ENCODE measurements at regions not wholly inside any gene's neighbourhood (a gene's known extent, or its start where the extent isn't known, plus 50 kb on each side); places are given as distances from the start of the nearest gene placed in this dataset.
A peak's percentile ranks its signal among the peaks of the same experiment; 100 is the strongest.

DNA sequence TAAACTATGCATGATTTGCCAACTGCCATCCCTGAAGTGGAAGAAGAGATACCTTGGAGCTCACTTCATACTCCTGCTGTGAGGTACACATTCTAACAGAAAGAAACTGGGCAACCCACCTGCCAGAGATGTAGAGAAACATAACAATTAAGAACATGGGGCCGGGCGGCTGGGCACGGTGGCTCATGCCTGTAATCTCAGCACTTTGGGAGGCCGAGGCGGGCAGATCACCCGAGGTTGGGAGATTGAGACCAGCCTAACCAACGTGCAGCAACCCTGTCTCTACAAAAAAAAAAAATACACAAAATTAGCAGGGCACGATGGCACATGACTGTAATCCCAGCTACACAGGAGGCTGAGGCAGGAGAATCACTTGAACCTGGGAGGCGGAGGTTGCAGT lies 402.6 kb upstream of the ANKRD30A start:
- H3K36me3 Mint-ChIP-seq, result no peaks in the 10 kb centered on the region
- CTCF ChIA-PET, result no interaction called here
- no peaks in the 10 kb centered on the region for H3K27me3 Mint-ChIP-seq
- no peak overlapping the region for H3K4me3 Mint-ChIP-seq
- no peaks in the 10 kb centered on the region for H3K4me1 Mint-ChIP-seq
- H3K9me3 Mint-ChIP-seq, result peaks cover 8% of the 10 kb centered on the region
- H3K27ac Mint-ChIP-seq, result no peak overlapping the region
- no peak for DNase-seq

GRCh38 chr10:36721871-36722270 lies 403.5 kb upstream of the ANKRD30A start:
- DNase-seq, result no peak
- Mint-ChIP-seq H3K9me3 (peaks cover 11% of the 10 kb centered on the region), H3K4me1 (no peaks in the 10 kb centered on the region), H3K27ac (no peak overlapping the region), H3K4me3 (no peak overlapping the region), H3K36me3 (no peaks in the 10 kb centered on the region), H3K27me3 (no peaks in the 10 kb centered on the region)
- CTCF ChIA-PET, result no interaction called here

DNA sequence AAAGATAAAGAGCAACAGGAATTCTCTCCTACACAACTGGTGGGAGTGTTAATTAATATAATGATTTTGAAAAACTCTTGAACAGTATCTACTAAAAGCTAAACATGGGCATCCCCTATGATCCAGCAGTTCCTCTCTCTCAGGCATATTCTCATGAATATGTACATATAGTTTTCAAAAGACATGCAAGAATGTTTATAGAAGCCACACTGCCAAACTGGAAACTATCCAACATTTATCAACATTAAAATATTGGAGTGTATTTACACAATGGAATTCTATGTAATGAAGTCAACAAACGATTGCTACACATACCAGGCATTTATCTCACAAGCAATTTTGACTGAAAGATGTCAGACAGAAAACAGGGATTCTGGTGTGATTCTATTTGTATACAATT lies 404.5 kb upstream of the ANKRD30A start:
- CTCF ChIA-PET, result no interaction called here
- Mint-ChIP-seq H3K9me3 (peaks cover 16% of the 10 kb centered on the region), H3K36me3 (no peaks in the 10 kb centered on the region), H3K27me3 (no peaks in the 10 kb centered on the region), H3K27ac (no peak overlapping the region), H3K4me3 (no peak overlapping the region), H3K4me1 (no peaks in the 10 kb centered on the region)
- DNase-seq, result no peak

- H3K4me1 Mint-ChIP-seq, result no peaks in the 10 kb centered on the region
- H3K27me3 Mint-ChIP-seq, result no peaks in the 10 kb centered on the region
- peaks cover 10% of the 10 kb centered on the region for H3K9me3 Mint-ChIP-seq
- H3K4me3 Mint-ChIP-seq, result no peak overlapping the region
- no peaks in the 10 kb centered on the region for H3K36me3 Mint-ChIP-seq
- DNase-seq, result no peak
- H3K27ac Mint-ChIP-seq, result no peak overlapping the region
- CTCF ChIA-PET, result no interaction called here
These were observed 408.3 kb upstream of the ANKRD30A start for GRCh38 chr10:36717118-36717517.

DNA sequence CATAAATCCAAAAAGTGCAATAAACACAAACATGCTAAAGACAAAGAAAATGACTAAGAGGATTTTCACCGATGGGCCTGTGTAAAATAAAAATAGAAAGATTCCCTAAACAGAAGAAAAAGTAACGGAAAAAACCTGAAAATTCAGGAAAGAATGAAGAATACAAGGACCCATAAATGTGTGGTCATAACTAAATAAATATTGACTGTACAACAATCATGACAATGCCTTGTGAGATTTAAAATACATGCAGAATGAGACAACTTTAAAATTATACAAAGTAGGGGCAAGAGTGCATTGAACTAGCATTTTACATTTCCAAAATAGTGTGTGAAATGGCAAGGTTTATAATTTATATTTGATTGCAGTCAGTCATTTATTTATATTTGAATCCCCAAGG lies 409.1 kb upstream of the ANKRD30A start:
- Mint-ChIP-seq H3K36me3 (no peaks in the 10 kb centered on the region), H3K9me3 (peaks cover 10% of the 10 kb centered on the region), H3K4me3 (no peak overlapping the region), H3K27ac (peak overlapping the region; percentile 19), H3K27me3 (no peaks in the 10 kb centered on the region), H3K4me1 (no peaks in the 10 kb centered on the region)
- CTCF ChIA-PET, result no interaction called here
- DNase-seq, result no peak

- no peak for DNase-seq
- Mint-ChIP-seq H3K36me3 (no peaks in the 10 kb centered on the region), H3K27me3 (no peaks in the 10 kb centered on the region), H3K27ac (no peak overlapping the region), H3K4me1 (no peaks in the 10 kb centered on the region), H3K4me3 (no peak overlapping the region), H3K9me3 (peaks cover 8% of the 10 kb centered on the region)
- CTCF ChIA-PET, result no interaction called here
These were observed 412.7 kb upstream of the ANKRD30A start for GRCh38 chr10:36712695-36713094.

- H3K27ac Mint-ChIP-seq, result no peak overlapping the region
- H3K9me3 Mint-ChIP-seq, result peaks cover 1% of the 10 kb centered on the region
- no peak for DNase-seq
- H3K27me3 Mint-ChIP-seq, result no peaks in the 10 kb centered on the region
- no peaks in the 10 kb centered on the region for H3K4me1 Mint-ChIP-seq
- no peaks in the 10 kb centered on the region for H3K36me3 Mint-ChIP-seq
- no peak overlapping the region for H3K4me3 Mint-ChIP-seq
- CTCF ChIA-PET, result no interaction called here
These were observed 414.0 kb upstream of the ANKRD30A start for GRCh38 chr10:36711361-36711760.

GRCh38 chr10:36704124-36704523 lies 421.3 kb upstream of the ANKRD30A start:
- no peaks in the 10 kb centered on the region for H3K36me3 Mint-ChIP-seq
- no peak for DNase-seq
- peaks cover 7% of the 10 kb centered on the region for H3K9me3 Mint-ChIP-seq
- no peak overlapping the region for H3K27ac Mint-ChIP-seq
- H3K4me1 Mint-ChIP-seq, result no peaks in the 10 kb centered on the region
- H3K4me3 Mint-ChIP-seq, result no peak overlapping the region
- CTCF ChIA-PET, result no interaction called here
- H3K27me3 Mint-ChIP-seq, result no peaks in the 10 kb centered on the region

GRCh38 chr10:36703179-36703578 lies 422.2 kb upstream of the ANKRD30A start:
- peaks cover 7% of the 10 kb centered on the region for H3K9me3 Mint-ChIP-seq
- DNase-seq, result no peak
- H3K27me3 Mint-ChIP-seq, result no peaks in the 10 kb centered on the region
- no peaks in the 10 kb centered on the region for H3K36me3 Mint-ChIP-seq
- H3K4me1 Mint-ChIP-seq, result no peaks in the 10 kb centered on the region
- H3K27ac Mint-ChIP-seq, result no peak overlapping the region
- H3K4me3 Mint-ChIP-seq, result no peak overlapping the region
- CTCF ChIA-PET, result no interaction called here

DNA sequence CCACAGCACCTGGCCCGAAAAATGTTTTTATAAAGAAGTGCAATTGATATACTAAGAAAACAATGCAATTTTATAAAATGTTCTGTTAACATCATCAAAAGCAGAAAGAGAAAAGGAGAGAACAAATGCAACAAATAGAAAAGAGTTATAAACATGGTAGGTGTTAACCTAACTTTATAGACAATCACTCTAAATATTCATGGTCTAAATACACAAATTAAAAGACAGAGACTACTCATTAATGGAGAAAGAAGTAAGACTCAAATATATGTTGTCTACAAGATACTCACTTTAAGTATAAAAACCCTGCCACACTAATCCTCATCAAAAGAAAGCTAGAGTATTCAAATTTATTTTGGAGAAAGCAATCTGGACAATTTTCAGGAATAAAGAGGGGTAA lies 425.3 kb upstream of the ANKRD30A start:
- Mint-ChIP-seq H3K9me3 (peaks cover 4% of the 10 kb centered on the region), H3K27ac (no peak overlapping the region), H3K4me1 (no peaks in the 10 kb centered on the region), H3K27me3 (no peaks in the 10 kb centered on the region), H3K36me3 (no peaks in the 10 kb centered on the region), H3K4me3 (no peak overlapping the region)
- no peak for DNase-seq
- CTCF ChIA-PET, result no interaction called here

- no peak overlapping the region for H3K4me3 Mint-ChIP-seq
- CTCF ChIA-PET, result no interaction called here
- H3K27me3 Mint-ChIP-seq, result no peaks in the 10 kb centered on the region
- H3K4me1 Mint-ChIP-seq, result no peaks in the 10 kb centered on the region
- peaks cover 12% of the 10 kb centered on the region for H3K9me3 Mint-ChIP-seq
- no peak for DNase-seq
- H3K36me3 Mint-ChIP-seq, result no peaks in the 10 kb centered on the region
- no peak overlapping the region for H3K27ac Mint-ChIP-seq
These were observed 432.6 kb upstream of the ANKRD30A start for GRCh38 chr10:36692759-36693158.

- DNase-seq, result no peak
- H3K27me3 Mint-ChIP-seq, result no peaks in the 10 kb centered on the region
- CTCF ChIA-PET, result no interaction called here
- H3K4me1 Mint-ChIP-seq, result no peaks in the 10 kb centered on the region
- H3K27ac Mint-ChIP-seq, result no peak overlapping the region
- no peaks in the 10 kb centered on the region for H3K36me3 Mint-ChIP-seq
- H3K9me3 Mint-ChIP-seq, result peaks cover 7% of the 10 kb centered on the region
- H3K4me3 Mint-ChIP-seq, result no peak overlapping the region
These were observed 436.7 kb upstream of the ANKRD30A start for GRCh38 chr10:36688717-36689116.

- Mint-ChIP-seq H3K27me3 (no peaks in the 10 kb centered on the region), H3K9me3 (no peaks in the 10 kb centered on the region), H3K27ac (no peak overlapping the region), H3K36me3 (no peaks in the 10 kb centered on the region), H3K4me1 (no peaks in the 10 kb centered on the region), H3K4me3 (no peak overlapping the region)
- CTCF ChIA-PET, result no interaction called here
- no peak for DNase-seq
These were observed 442.0 kb upstream of the ANKRD30A start for GRCh38 chr10:36683421-36683820.

DNA sequence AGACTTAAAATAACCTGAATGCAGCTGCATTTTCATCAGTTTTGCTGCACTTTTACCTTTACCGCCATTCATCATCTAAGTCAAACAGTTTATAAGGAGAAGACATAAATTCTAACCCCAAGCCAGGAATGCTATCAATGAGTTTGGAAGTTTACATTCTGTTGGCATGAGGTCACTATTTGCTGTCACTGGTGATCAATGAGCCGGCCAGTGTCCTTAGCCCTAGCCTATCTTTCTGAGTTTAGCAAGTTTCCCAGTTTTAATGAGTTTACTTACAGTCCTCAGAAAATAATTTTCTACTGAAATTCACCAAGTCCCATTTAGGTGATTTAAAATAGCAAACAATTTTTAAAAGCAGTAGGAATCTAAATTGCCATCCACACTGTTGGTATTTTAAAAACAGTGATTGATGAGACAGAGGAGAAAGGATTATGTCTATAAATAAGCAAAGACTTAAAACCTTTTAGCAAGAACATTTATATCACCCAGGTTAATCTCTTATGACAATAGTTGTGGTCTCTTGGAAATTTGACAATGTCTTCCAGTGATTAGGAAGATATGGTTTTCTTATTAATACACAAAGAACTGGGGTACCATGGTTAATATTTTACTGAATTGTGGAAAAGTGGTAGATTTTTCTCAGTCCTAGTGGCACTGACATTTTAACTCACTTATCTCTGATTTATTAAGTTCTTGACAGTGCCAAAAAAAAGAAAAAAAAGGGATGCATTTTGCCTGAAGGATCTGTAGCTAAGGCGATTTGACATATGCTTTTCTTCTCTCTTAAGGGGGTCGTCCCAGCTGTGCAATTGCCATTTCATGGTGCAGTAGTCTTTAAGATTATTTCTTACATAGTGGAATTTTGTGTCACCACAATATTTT lies 443.4 kb upstream of the ANKRD30A start:
- Mint-ChIP-seq H3K9me3 (no peaks in the 10 kb centered on the region), H3K36me3 (no peaks in the 10 kb centered on the region), H3K4me3 (no peak overlapping the region), H3K27me3 (no peaks in the 10 kb centered on the region), H3K27ac (no peak overlapping the region), H3K4me1 (no peaks in the 10 kb centered on the region)
- CTCF ChIA-PET, result no interaction called here
- no peak for DNase-seq

DNA sequence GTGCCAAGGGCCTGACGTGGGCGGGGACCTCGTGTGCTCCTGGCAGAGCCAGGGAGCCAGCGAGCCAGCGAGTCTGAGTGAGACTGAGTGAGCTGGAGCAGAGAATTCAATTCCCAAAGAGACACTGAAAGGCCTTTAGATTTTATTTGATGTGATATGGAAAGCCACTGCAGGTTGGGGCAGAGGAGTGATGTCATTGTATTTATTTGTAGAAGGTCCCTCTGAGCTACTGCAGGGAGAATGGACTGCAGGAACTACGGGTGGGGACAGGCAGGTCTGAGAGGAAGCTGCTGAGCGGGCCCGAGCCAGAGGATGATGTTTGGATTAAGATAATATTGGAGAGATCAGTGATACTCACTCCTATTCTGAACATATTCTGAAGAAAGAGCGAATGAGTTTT lies 445.8 kb upstream of the ANKRD30A start:
- CTCF ChIA-PET, result no interaction called here
- H3K27ac Mint-ChIP-seq, result no peak overlapping the region
- DNase-seq, result no peak
- H3K4me1 Mint-ChIP-seq, result no peaks in the 10 kb centered on the region
- no peaks in the 10 kb centered on the region for H3K36me3 Mint-ChIP-seq
- H3K27me3 Mint-ChIP-seq, result no peaks in the 10 kb centered on the region
- H3K9me3 Mint-ChIP-seq, result peaks cover 2% of the 10 kb centered on the region
- H3K4me3 Mint-ChIP-seq, result no peak overlapping the region

DNA sequence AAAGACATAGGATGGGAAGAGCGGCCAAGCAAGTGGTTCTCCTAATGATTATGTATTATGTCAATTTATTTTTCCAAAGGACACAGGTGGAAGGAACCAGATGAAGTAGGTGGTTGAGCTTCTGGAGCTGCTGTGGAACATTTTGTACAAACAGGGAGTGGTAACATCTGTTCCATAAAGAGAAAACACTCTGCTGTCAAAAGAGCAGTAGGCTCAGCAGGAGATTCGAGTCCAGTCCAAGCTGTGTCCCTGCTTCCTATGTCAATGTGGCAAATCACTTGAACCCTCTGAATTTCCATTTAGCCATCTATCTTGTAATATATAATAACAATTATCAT lies 448.0 kb upstream of the ANKRD30A start:
- no peaks in the 10 kb centered on the region for H3K27me3 Mint-ChIP-seq
- H3K36me3 Mint-ChIP-seq, result no peaks in the 10 kb centered on the region
- CTCF ChIA-PET, result no interaction called here
- no peak overlapping the region for H3K27ac Mint-ChIP-seq
- no peak for DNase-seq
- H3K4me3 Mint-ChIP-seq, result no peak overlapping the region
- H3K4me1 Mint-ChIP-seq, result no peaks in the 10 kb centered on the region
- peaks cover 2% of the 10 kb centered on the region for H3K9me3 Mint-ChIP-seq

Data from activated naive CD4-positive, alpha-beta T cell treated with anti-CD3 and anti-CD28 coated beads, Interleukin-2, amount 10 ng/mL, durations not matched to agents 7 days and 5 days (primary cell).